HT1080 (cell line): ENCODE measurements at regions not wholly inside any gene's neighbourhood (a gene's known extent, or its start where the extent isn't known, plus 50 kb on each side); places are given as distances from the start of the nearest gene placed in this dataset.
"Not testable (repeated sequence)": the region's sequence is repeated elsewhere in the genome, so short reads cannot be mapped to it uniquely, and the experiment has no call there.

Source experiments
- DNase-seq: peaks from one replicate; pipeline ENCODE4 v3.0.0-alpha.2; 2015; ENCODE audit warnings: low read depth

GRCh38 chr10:53356616-53357349, 584.2 kb upstream of the MBL2 start:
- peak; percentile 32 for DNase-seq

GRCh38 chr10:53342531-53342930, 569.9 kb upstream of the MBL2 start:
- not testable (repeated sequence) for DNase-seq

GRCh38 chr10:53338199-53338598, 565.6 kb upstream of the MBL2 start:
- not testable (repeated sequence) for DNase-seq

- DNase-seq: not testable (repeated sequence)
Observed at GRCh38 chr10:53335803-53336422, 563.3 kb upstream of the MBL2 start.

GRCh38 chr10:53331460-53331859, 558.9 kb upstream of the MBL2 start:
- DNase-seq: no peak

- DNase-seq: not testable (repeated sequence)
Observed at GRCh38 chr10:53326401-53327305, 554.1 kb upstream of the MBL2 start.

- peak; percentile 69 for DNase-seq
Observed at GRCh38 chr10:53325066-53325465, 552.5 kb upstream of the MBL2 start.

GRCh38 chr10:53315709-53316108, 543.1 kb upstream of the MBL2 start:
- DNase-seq: no peak

- DNase-seq: peak; percentile 95
Observed at GRCh38 chr10:53314876-53315275, 542.3 kb upstream of the MBL2 start.

GRCh38 chr10:53298443-53298842, 525.9 kb upstream of the MBL2 start:
- DNase-seq: no peak

GRCh38 chr10:53284615-53285182, 512.1 kb upstream of the MBL2 start:
- DNase-seq: no peak

GRCh38 chr10:53276797-53277196, 504.2 kb upstream of the MBL2 start:
- no peak for DNase-seq

GRCh38 chr10:53269482-53269881, 496.9 kb upstream of the MBL2 start:
- no peak for DNase-seq

- no peak for DNase-seq
Observed at GRCh38 chr10:53260213-53260612, 487.6 kb upstream of the MBL2 start.

- peak; percentile 53 for DNase-seq
Observed at GRCh38 chr10:53256623-53257022, 484.0 kb upstream of the MBL2 start.

GRCh38 chr10:53255661-53256205, 483.1 kb upstream of the MBL2 start:
- DNase-seq: no peak

GRCh38 chr10:53253221-53253620, 480.6 kb upstream of the MBL2 start:
- DNase-seq: no peak

- no peak for DNase-seq
Observed at GRCh38 chr10:53239873-53240272, 467.3 kb upstream of the MBL2 start.

GRCh38 chr10:53236941-53237340, 464.4 kb upstream of the MBL2 start:
- DNase-seq: no peak

- DNase-seq: no peak
Observed at GRCh38 chr10:53233749-53234148, 461.2 kb upstream of the MBL2 start.

- no peak for DNase-seq
Observed at GRCh38 chr10:53230651-53231050, 458.1 kb upstream of the MBL2 start.
